Mammary epithelial cell (primary cell): ENCODE measurements at regions not wholly inside any gene's neighbourhood (a gene's known extent, or its start where the extent isn't known, plus 50 kb on each side); places are given as distances from the start of the nearest gene placed in this dataset.

Experiments used
- EZH2 ChIP-seq: IDR thresholded peaks from 2 replicates; pipeline ENCODE4 v1.6.1; 2012; ENCODE audit warnings: low read length, inconsistent platforms, borderline replicate concordance
- TF ChIP-seq, protein P1 (sequence below), 2 donors: IDR thresholded peaks in 1 of 2; conservative IDR thresholded peaks in 1 of 2; 2 replicates each; pipeline ENCODE4 v1.5.1; 2011 to 2012; ENCODE audit warnings: inconsistent platforms in 2 of 2, low read length in 2 of 2, mild to moderate bottlenecking in 2 of 2, control low read depth in 1 of 2, low read depth in 1 of 2; ENCODE audit not compliant: insufficient read depth in 1 of 2; ENCODE audit errors: extremely low read depth in 1 of 2

DNA sequence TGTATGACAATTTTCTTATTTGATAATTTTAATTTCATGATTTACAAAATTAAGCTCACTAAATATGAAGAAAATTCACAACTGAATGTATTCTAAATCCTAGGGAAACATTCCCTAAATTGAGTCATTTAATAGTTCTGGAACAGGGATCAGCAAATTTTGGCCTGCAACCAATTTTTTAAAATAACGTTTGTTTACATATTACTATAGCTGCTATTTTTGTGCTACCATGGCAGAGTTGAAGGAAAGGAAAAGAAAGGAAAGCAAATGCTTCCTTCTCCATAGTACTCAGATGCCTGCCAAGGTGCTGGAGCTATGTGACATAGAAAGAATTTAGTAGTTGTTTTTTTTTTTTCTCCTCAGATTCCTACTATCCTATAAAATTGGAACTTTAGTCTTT, 1307.7 kb upstream of the LRRTM3 start:
- TF ChIP-seq, protein P1, sequence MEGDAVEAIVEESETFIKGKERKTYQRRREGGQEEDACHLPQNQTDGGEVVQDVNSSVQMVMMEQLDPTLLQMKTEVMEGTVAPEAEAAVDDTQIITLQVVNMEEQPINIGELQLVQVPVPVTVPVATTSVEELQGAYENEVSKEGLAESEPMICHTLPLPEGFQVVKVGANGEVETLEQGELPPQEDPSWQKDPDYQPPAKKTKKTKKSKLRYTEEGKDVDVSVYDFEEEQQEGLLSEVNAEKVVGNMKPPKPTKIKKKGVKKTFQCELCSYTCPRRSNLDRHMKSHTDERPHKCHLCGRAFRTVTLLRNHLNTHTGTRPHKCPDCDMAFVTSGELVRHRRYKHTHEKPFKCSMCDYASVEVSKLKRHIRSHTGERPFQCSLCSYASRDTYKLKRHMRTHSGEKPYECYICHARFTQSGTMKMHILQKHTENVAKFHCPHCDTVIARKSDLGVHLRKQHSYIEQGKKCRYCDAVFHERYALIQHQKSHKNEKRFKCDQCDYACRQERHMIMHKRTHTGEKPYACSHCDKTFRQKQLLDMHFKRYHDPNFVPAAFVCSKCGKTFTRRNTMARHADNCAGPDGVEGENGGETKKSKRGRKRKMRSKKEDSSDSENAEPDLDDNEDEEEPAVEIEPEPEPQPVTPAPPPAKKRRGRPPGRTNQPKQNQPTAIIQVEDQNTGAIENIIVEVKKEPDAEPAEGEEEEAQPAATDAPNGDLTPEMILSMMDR (conservative IDR thresholded peaks at IDR 0.05 in 1 of 2, IDR thresholded peaks at IDR 0.05 in 1 of 2; ENCODE audit: extremely low read depth in 1 of 2, insufficient read depth in 1 of 2, low read depth in 1 of 2, low read length in 2 of 2), result no peak
- no peak for TF ChIP-seq EZH2
